Adipocyte (in vitro differentiated cells): ENCODE measurements at regions not wholly inside any gene's neighbourhood (a gene's known extent, or its start where the extent isn't known, plus 50 kb on each side); places are given as distances from the start of the nearest gene placed in this dataset.

ENCODE experiments used
- DNase-seq: peaks from one replicate; pipeline ENCODE4 v3.0.0-alpha.2; 2015; ENCODE audit warnings: low read depth
- H3K27me3 ChIP-seq: replicated peaks from 2 replicates; pipeline ENCODE4 v1.7.0; 2013; ENCODE audit warnings: mild to moderate bottlenecking, low read length, moderate library complexity; ENCODE audit not compliant: control insufficient read depth, insufficient read depth
- H3K36me3 ChIP-seq: 2 replicates; pipeline ENCODE4 v1.7.0; 2013; ENCODE audit warnings: low read length, mild to moderate bottlenecking, moderate library complexity; ENCODE audit not compliant: control insufficient read depth, insufficient read depth, severe bottlenecking
- H3K4me1 ChIP-seq: 2 replicates; pipeline ENCODE4 v1.7.0; 2013; ENCODE audit warnings: mild to moderate bottlenecking, low read length, moderate library complexity; ENCODE audit not compliant: control insufficient read depth, insufficient read depth
- H3K4me3 ChIP-seq: 2 replicates; pipeline ENCODE4 v1.7.0; 2013; ENCODE audit warnings: mild to moderate bottlenecking, low read length, moderate library complexity
- H3K9ac ChIP-seq: 2 replicates; pipeline ENCODE4 v1.7.0; 2013; ENCODE audit warnings: mild to moderate bottlenecking, low read length, moderate library complexity
- H3K9me3 ChIP-seq: 2 replicates; pipeline ENCODE4 v1.7.0; 2013; ENCODE audit warnings: mild to moderate bottlenecking, low read length, moderate library complexity; ENCODE audit not compliant: control insufficient read depth

DNA sequence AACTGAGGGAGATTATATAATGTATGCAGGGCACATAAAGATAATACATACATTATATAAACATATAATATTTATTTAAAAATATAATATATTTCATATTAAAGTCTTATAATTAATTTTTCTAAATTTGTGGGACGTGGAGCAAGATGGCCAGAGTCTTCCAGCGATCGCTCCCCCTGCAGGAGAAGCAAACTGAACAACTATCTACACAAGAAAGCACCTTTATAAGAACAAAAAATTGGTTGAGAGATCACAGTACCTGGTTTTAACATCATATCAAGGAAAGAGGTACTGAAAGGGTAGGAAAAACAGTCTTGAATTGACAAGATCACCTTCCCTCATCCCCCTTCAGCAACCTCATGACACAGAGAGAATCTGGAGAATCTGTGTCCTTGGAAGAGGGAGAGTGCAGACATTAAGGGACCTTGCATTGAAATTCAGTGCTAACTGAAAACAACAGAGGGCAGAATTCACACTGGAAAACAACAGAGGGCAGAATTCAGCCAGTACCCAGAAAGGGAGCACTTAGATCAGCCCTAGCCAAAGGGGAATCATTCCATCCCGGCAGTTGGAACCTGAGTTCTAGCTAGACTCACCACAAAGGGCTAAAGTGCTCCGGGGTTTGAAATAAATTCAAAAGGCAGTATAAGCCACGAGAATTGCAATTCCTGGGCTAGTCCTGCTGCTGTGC lies 262.5 kb upstream of the NDST3 start:
- DNase-seq: no peak
- no peak overlapping the region for H3K4me3 ChIP-seq
- no peak overlapping the region for H3K9ac ChIP-seq
- H3K9me3 ChIP-seq: no peaks in the 10 kb centered on the region
- H3K27me3 ChIP-seq: no peaks in the 10 kb centered on the region
- no peaks in the 10 kb centered on the region for H3K36me3 ChIP-seq
- H3K4me1 ChIP-seq: no peaks in the 10 kb centered on the region

DNA sequence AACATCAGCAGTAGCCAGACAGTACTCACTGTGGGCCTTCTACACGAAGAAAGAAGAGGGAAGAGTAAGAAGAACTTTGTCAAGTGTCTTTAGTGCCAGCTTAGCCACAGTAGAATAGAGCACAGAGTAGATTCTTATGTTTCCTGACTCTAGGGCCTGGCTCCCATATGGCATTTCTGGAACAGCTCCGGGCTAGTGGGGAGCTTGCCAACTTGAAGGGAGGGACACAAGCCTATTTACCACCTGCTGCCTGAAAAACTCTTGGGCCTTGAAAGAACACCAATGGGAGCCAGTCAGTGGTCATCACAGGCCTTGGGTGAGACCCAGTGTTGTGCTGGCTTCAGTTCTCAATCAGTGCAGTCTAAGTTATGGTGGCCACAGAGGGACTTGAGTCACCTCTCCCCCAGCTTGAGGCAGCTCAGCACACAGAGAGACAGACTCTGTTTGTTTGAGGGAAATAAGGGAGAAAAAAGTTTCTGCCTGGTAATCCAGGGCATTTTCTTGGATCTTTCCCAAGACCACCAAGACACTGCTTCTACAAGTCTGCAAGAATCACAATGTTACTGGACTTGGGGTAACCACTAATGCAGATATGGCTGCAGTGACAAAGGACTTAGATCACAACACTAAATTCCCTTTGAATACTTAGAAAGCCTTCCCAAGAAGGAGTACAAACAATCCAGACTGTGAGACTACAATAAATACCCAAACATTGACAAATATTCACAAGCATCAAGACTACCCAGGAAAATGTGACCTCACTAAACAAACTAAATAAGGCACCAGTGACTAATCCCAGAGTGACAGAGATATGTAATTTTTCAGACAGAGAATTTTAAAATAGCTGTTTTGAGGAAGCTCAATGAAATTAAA lies 261.0 kb upstream of the NDST3 start:
- Histone ChIP-seq H3K4me1 (no peaks in the 10 kb centered on the region), H3K9ac (no peak overlapping the region), H3K36me3 (no peaks in the 10 kb centered on the region), H3K27me3 (no peaks in the 10 kb centered on the region), H3K4me3 (no peak overlapping the region), H3K9me3 (no peaks in the 10 kb centered on the region)
- DNase-seq: no peak

DNA sequence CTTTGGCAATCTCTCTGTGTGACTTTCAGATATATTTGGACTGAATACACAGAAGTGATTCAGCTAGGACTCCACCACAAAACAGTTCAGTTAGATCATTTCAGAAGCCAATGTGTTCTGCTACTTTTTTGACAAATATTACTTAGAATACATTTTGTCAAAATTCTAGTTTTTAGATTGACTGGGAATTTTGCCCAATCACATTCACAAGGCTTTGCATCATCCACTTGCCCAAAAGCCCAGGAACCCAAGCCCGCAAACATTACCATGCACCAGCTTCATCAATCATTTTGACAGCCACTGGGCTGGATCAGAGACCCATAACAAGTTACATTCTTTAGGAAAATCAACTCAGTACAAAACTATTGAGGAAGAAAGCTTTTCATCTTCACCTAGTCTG lies 256.6 kb upstream of the NDST3 start:
- H3K9ac ChIP-seq: no peak overlapping the region
- H3K27me3 ChIP-seq: no peaks in the 10 kb centered on the region
- H3K36me3 ChIP-seq: no peaks in the 10 kb centered on the region
- no peaks in the 10 kb centered on the region for H3K4me1 ChIP-seq
- DNase-seq: no peak
- H3K9me3 ChIP-seq: no peaks in the 10 kb centered on the region
- H3K4me3 ChIP-seq: no peak overlapping the region

DNA sequence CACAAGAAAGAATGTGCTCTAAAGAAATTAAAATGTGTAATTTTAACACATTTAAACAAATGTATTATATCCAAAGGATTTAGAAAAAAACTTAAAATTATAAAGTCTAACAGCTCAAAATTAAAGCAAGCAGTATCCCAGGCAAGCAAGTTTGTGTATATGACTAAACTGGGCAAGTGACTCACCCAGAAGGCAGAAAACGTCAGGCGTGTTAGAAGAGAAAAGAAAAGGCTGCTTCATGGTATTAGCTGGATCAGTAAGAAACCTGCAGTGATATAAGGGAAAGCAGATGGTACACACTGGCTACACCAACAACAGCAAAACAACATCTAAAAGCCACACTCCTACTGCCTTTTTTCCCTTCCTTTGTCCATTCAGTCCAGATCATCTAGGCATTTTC lies 250.6 kb upstream of the NDST3 start:
- no peaks in the 10 kb centered on the region for H3K36me3 ChIP-seq

DNA sequence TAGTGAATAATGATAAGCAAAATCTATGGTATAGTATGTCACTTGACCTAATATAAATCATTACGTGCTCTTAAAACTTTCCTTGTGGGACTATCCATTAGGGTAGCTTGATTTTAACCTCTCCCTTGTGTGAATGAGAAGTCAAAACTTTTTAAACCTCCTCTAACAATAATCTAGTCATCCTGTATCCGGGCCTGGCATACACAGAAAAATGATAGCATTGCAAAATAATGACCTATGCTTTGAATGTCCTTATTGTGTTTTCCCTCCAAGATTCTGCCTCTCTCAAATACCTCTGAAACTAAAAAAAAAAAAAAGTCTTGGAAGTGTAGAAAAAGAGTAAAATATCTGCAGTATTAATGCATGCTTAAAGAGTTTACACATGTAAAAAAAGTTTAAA lies 250.0 kb upstream of the NDST3 start:
- DNase-seq: no peak
- Histone ChIP-seq H3K36me3 (no peaks in the 10 kb centered on the region), H3K4me3 (no peak overlapping the region), H3K9ac (no peak overlapping the region), H3K27me3 (no peaks in the 10 kb centered on the region), H3K9me3 (no peaks in the 10 kb centered on the region), H3K4me1 (no peaks in the 10 kb centered on the region)

More for the DNA sequence above, 250.6 kb upstream of the NDST3 start:
- Histone ChIP-seq H3K4me3 (no peak overlapping the region), H3K9ac (no peak overlapping the region), H3K9me3 (no peaks in the 10 kb centered on the region), H3K4me1 (no peaks in the 10 kb centered on the region), H3K27me3 (no peaks in the 10 kb centered on the region)
- peak; percentile 38 for DNase-seq

DNA sequence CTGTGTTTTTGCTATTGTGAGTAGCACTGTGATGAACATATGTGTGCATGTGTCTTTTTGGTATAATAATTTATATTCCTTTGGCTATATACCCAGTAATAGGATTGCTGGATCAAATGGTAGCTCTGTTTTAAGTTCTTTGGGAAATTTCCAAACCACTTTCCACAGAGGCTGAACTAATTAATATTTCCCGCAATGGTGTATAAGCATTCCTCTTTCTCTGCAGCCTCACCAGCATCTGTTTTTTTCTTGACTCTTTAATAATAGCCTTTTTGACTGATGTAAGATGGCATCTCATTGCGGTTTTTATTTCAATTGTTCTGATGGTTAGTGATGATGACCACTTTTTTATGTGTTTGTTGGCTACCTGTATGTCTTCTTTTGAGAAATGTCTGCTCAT lies 247.7 kb upstream of the NDST3 start:
- H3K4me3 ChIP-seq: no peak overlapping the region
- no peaks in the 10 kb centered on the region for H3K36me3 ChIP-seq
- no peak overlapping the region for H3K9ac ChIP-seq
- H3K27me3 ChIP-seq: no peaks in the 10 kb centered on the region
- H3K4me1 ChIP-seq: no peaks in the 10 kb centered on the region
- DNase-seq: no peak
- no peaks in the 10 kb centered on the region for H3K9me3 ChIP-seq

DNA sequence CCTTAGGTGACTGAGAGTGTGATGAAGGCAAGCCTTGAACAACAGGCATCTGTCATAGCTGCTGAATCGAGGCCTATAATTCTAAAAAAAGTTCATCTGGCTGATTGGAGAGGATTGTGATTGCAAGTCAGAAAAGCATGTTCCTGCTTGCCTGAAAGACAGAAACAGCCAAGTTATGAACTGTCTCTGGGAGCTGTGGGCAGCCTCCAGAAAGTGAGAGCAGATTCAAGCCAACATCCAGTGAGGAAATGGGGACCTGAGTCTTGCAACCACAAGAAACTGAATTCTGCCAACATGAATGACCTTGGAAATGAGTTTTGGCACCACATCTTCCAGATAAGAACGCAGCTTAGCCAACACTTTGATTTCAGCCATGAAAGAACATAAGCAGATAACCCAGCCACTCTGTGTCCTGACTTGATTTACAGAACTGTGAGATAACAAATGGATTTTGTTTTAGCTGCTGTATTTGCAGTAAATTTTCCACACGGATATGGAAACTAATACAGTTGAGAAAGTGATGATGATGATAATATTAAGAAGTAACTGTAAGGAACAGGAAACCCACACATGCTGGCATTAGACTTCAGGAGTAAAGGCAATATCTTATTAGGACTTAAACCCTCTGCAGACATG lies 240.3 kb upstream of the NDST3 start:
- no peaks in the 10 kb centered on the region for H3K4me1 ChIP-seq
- H3K4me3 ChIP-seq: no peak overlapping the region
- no peaks in the 10 kb centered on the region for H3K36me3 ChIP-seq
- H3K27me3 ChIP-seq: no peaks in the 10 kb centered on the region
- H3K9me3 ChIP-seq: no peaks in the 10 kb centered on the region
- no peak for DNase-seq
- H3K9ac ChIP-seq: no peak overlapping the region

DNA sequence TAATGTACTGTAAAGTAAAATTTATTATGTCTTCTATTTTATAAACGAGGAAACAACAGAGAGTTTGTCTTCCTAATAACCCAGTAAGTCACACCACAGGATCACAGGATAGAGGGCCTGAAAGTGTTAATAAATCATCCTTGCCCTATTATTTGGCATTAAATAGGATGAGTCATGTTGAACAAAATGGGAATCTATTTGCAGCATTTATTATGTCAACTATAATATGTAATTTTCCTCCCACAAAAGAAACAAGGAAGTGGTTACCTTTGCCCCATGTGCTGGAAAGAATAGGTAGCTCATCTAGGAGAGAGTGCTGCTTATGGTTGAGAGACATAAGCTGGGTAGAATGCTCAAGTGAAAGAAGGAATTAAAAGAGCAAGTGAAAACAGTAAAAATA lies 237.6 kb upstream of the NDST3 start:
- no peak overlapping the region for H3K9ac ChIP-seq
- no peaks in the 10 kb centered on the region for H3K9me3 ChIP-seq
- no peaks in the 10 kb centered on the region for H3K4me1 ChIP-seq
- DNase-seq: no peak
- H3K4me3 ChIP-seq: no peak overlapping the region
- no peaks in the 10 kb centered on the region for H3K36me3 ChIP-seq
- H3K27me3 ChIP-seq: no peaks in the 10 kb centered on the region

DNA sequence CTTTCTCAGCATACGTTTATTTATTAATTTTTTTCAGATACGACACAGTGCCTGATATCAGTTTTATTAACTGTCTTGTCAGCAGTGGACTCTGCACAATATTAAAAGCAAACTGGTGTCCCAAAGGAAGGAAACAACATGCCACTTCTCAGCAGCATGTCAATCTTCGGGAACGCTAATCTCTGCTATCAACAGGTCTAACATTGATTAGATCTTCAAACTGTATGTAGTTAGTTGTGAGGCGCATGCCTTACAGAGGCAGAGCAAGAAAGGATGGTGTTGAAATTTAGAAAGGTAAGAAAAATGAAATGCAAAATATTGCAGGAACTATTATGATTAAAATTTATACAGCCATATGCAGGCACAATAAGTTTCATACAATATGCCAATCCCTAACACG lies 233.7 kb upstream of the NDST3 start:
- Histone ChIP-seq H3K9ac (no peak overlapping the region), H3K4me1 (no peaks in the 10 kb centered on the region), H3K27me3 (no peaks in the 10 kb centered on the region), H3K9me3 (no peaks in the 10 kb centered on the region), H3K36me3 (no peaks in the 10 kb centered on the region), H3K4me3 (no peak overlapping the region)
- DNase-seq: no peak

DNA sequence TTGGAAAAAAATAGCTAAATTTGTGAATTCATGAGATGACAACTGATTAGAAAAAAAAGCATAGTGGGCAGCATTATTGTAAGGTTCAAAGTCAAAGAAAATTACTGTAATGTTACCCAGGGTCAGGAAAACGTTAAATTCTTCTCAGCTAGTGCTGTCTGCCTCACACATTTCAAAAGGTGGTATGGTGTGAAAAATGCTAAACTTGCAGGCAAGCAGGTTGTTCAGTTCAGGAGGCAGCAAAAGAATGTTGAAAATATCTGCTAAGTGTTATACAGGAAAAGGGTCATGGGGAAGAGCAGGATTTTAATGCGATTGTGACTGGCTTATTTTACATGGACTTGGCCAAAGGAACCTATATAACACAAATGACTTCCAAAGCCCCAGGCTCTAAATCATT lies 232.5 kb upstream of the NDST3 start:
- no peaks in the 10 kb centered on the region for H3K4me1 ChIP-seq
- no peaks in the 10 kb centered on the region for H3K9me3 ChIP-seq
- no peak overlapping the region for H3K9ac ChIP-seq
- H3K27me3 ChIP-seq: no peaks in the 10 kb centered on the region
- no peaks in the 10 kb centered on the region for H3K36me3 ChIP-seq
- no peak overlapping the region for H3K4me3 ChIP-seq
- DNase-seq: no peak

DNA sequence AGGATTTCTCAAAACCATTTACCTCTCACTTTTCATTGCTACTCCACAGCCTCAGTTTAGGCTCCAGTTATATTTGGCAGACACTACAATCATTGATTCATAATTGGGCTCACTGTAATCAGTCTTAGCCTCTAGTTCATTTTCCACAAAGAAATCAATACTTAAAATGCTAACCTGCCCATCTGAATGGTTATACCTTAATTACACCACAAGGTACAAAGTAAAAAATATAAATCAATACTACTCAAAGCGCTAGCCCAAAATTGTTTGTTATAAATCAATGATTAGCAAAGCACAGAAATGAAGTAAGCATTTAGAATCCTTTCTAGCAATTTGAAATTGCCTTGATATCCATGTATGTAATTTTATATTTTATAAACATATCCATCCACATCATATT lies 222.6 kb upstream of the NDST3 start:
- no peak overlapping the region for H3K4me3 ChIP-seq
- H3K27me3 ChIP-seq: no peaks in the 10 kb centered on the region
- H3K9me3 ChIP-seq: no peaks in the 10 kb centered on the region
- no peak for DNase-seq
- no peaks in the 10 kb centered on the region for H3K4me1 ChIP-seq
- H3K9ac ChIP-seq: no peak overlapping the region
- H3K36me3 ChIP-seq: no peaks in the 10 kb centered on the region
